Endothelial cell of umbilical vein (primary cell): ENCODE measurements at regions not wholly inside any gene's neighbourhood (a gene's known extent, or its start where the extent isn't known, plus 50 kb on each side); places are given as distances from the start of the nearest gene placed in this dataset.

Source experiments
- BruUV-seq: library from RNA; stranded (reverse); fragments of 400-500 nt; replicated peaks from 2 replicates; lab custom pipeline; 2021; lab: Mats Ljungman, UMichigan
- CTCF ChIA-PET: fragments of 300-600, 350-600 bp; sonication (Branson Sonifier 250); formaldehyde crosslinking; loops from one replicate; lab custom pipeline; 2021; ENCODE audit warnings: antibody characterized with exemption, inconsistent platforms; lab: Charles Lee
- POLR2A ChIA-PET: fragments of 300-600, 350-600 bp; sonication (Branson Sonifier 250); formaldehyde crosslinking; loops from one replicate; lab custom pipeline; 2021; ENCODE audit warnings: antibody characterized with exemption, inconsistent platforms; lab: Charles Lee
- DNase-seq: peaks from one replicate; pipeline ENCODE4 v3.0.0-alpha.2; 2011; ENCODE audit warnings: low read depth, low spot score
- FAIRE-seq: peaks from 2 replicates; lab custom pipeline; 2011; peaks lifted over from hg19 to GRCh38; lab: Jason Lieb, UNC
- H2AFZ ChIP-seq: 2 replicates; pipeline ENCODE4 v1.6.0; 2012; ENCODE audit warnings: low read depth, low read length, control low read depth, inconsistent platforms
- H3K27ac ChIP-seq: 2 replicates; pipeline ENCODE4 v1.5.1; 2011; ENCODE audit warnings: low read depth, mild to moderate bottlenecking, control low read depth, low read length, moderate library complexity; ENCODE audit not compliant: insufficient read depth
- H3K27me3 ChIP-seq, 2 experiments: 2 replicates each; pipeline versions ENCODE4 v1.6.0 to v1.6.1; 2011; ENCODE audit warnings: low read length in 2 of 2, mixed read lengths in 1 of 2; ENCODE audit not compliant: control insufficient read depth in 2 of 2, insufficient read depth in 2 of 2
- H3K36me3 ChIP-seq, 2 experiments: 2 replicates in 1 of 2; 3 replicates in 1 of 2; pipeline ENCODE4 v1.5.1; 2011; ENCODE audit warnings: low read length in 2 of 2, mild to moderate bottlenecking in 1 of 2, moderate library complexity in 1 of 2; ENCODE audit not compliant: control insufficient read depth in 2 of 2, insufficient read depth in 2 of 2; ENCODE audit errors: extremely low read depth in 1 of 2
- H3K4me1 ChIP-seq: 3 replicates; pipeline ENCODE4 v1.5.1; 2011; ENCODE audit warnings: mild to moderate bottlenecking, low read length; ENCODE audit not compliant: control insufficient read depth, insufficient read depth; ENCODE audit errors: extremely low read depth
- H3K4me2 ChIP-seq: 2 replicates; pipeline ENCODE4 v1.6.1; 2011; ENCODE audit warnings: low read length, control low read depth, mixed read lengths; ENCODE audit not compliant: insufficient read depth
- H3K4me3 ChIP-seq, 3 experiments: fragments of 200-600 bp in 1 of 3; sonication (generic), shearing (Covaris generic) in 1 of 3; replicated peaks in 1 of 3; 2 replicates each; pipeline ENCODE4 v1.5.1; 2011 to 2016; ENCODE audit warnings: control low read depth in 3 of 3, low read length in 3 of 3, mild to moderate bottlenecking in 2 of 3, inconsistent platforms in 1 of 3, low read depth in 1 of 3, moderate library complexity in 1 of 3; ENCODE audit not compliant: insufficient read depth in 1 of 3
- H3K79me2 ChIP-seq: 2 replicates; pipeline ENCODE4 v1.6.0; 2012; ENCODE audit warnings: low read length, inconsistent platforms; ENCODE audit not compliant: control insufficient read depth, insufficient read depth
- H3K9ac ChIP-seq: replicated peaks from 2 replicates; pipeline ENCODE3; 2011; ENCODE audit warnings: low read length, control low read depth; ENCODE audit not compliant: insufficient read depth; ENCODE audit errors: extremely low read depth
- H3K9me1 ChIP-seq: replicated peaks from 3 replicates; pipeline ENCODE4 v1.6.0; 2011; ENCODE audit warnings: mild to moderate bottlenecking, low read length; ENCODE audit not compliant: control insufficient read depth, insufficient read depth; ENCODE audit errors: extremely low read depth
- H3K9me3 ChIP-seq: replicated peaks from 2 replicates; pipeline ENCODE4 v1.5.1; 2012; ENCODE audit warnings: low read length, inconsistent platforms; ENCODE audit not compliant: control insufficient read depth, insufficient read depth
- H4K20me1 ChIP-seq: replicated peaks from 2 replicates; pipeline ENCODE3; 2011; ENCODE audit warnings: mild to moderate bottlenecking, low read length; ENCODE audit not compliant: control insufficient read depth, insufficient read depth; ENCODE audit errors: extremely low read depth
- EZH2 ChIP-seq: IDR thresholded peaks from 2 replicates; pipeline ENCODE4 v1.6.1; 2012; ENCODE audit warnings: borderline replicate concordance, low read depth, mild to moderate bottlenecking, moderate library complexity, low read length, inconsistent platforms; ENCODE audit not compliant: severe bottlenecking
- FOS ChIP-seq: IDR thresholded peaks from 2 replicates; pipeline ENCODE4 v1.6.1; 2011; ENCODE audit warnings: mild to moderate bottlenecking, low read length, moderate library complexity, borderline replicate concordance; ENCODE audit not compliant: insufficient read depth
- GATA2 ChIP-seq: IDR thresholded peaks from 2 replicates; pipeline ENCODE4 v1.7.0; 2011; ENCODE audit warnings: low read depth, mild to moderate bottlenecking, moderate library complexity, mixed read lengths, low read length; ENCODE audit not compliant: insufficient read length, insufficient read depth
- JUN ChIP-seq: IDR thresholded peaks from 2 replicates; pipeline ENCODE4 v1.6.1; 2011; ENCODE audit warnings: borderline replicate concordance, low read depth; ENCODE audit not compliant: insufficient read length, insufficient read depth
- MYC ChIP-seq: IDR thresholded peaks from one replicate; pipeline ENCODE4 v1.6.1; 2011; ENCODE audit warnings: mild to moderate bottlenecking, low read depth, low read length
- POLR2AphosphoS5 ChIP-seq: IDR thresholded peaks from 2 replicates; pipeline ENCODE4 v1.6.1; 2012; ENCODE audit warnings: low read depth, mild to moderate bottlenecking, control low read depth, low read length, moderate library complexity; ENCODE audit not compliant: insufficient read depth
- dilution Hi-C: fragments of 300-500 bp; cut with MboI; formaldehyde crosslinking; loops from one replicate; pipeline ENCODE4 v1.15.0; 2019; ENCODE audit warnings: low sequenced_read_pairs; ENCODE audit not compliant: extremely low pct_ligation_motif_present
- intact Hi-C: fragments of 100-400 bp; cut with micrococcal nuclease; formaldehyde crosslinking; loops from one replicate; pipeline ENCODE4 v1.10.0; 2022
- TF ChIP-seq, protein P1 (sequence below): IDR thresholded peaks from 2 replicates; pipeline ENCODE4 v1.6.1; 2011; ENCODE audit not compliant: insufficient read depth, insufficient read length
- TF ChIP-seq, protein P2 (sequence below), 2 donors: IDR thresholded peaks; 1 replicate in 1 of 2; 2 replicates in 1 of 2; pipeline ENCODE4 v1.5.1; 2011; ENCODE audit warnings: low read length in 2 of 2, mild to moderate bottlenecking in 2 of 2, moderate library complexity in 2 of 2, control low read depth in 1 of 2, inconsistent platforms in 1 of 2, low read depth in 1 of 2; ENCODE audit not compliant: insufficient read depth in 1 of 2; ENCODE audit errors: extremely low read depth in 1 of 2

DNA sequence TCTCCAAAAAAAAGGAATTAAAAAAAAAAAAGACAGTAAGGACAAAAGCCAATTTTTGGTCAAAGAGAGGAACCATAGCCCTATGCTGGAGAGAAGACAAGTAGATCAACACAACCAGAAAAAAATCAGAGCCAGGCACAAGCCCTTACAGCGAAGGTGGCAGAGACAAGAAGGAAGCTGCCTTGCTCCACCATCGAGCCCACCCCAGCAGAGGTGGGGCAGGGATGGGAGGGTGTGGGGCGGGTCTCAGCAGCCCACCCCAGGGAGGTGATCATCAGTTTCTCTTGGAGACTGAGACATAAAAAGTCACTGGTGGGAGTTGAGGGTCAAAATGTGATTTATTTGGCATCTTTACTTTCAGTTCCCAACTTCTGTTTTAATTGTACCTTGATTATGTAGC is 332.4 kb downstream of the FOXO1 start:
- dilution Hi-C loops (no loop called here), intact Hi-C loops (no loop called here)
- CTCF ChIA-PET = no interaction called here
- H3K36me3 ChIP-seq = no peaks in the 10 kb centered on the region
- H3K4me3 ChIP-seq = no peak overlapping the region
- H2AFZ ChIP-seq = no peak overlapping the region
- no peak for TF ChIP-seq POLR2AphosphoS5
- TF ChIP-seq EZH2 = no peak
- no peak for TF ChIP-seq FOS
- TF ChIP-seq JUN = no peak
- TF ChIP-seq, protein P1, sequence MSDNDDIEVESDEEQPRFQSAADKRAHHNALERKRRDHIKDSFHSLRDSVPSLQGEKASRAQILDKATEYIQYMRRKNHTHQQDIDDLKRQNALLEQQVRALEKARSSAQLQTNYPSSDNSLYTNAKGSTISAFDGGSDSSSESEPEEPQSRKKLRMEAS = no peak
- no peak for TF ChIP-seq MYC
- TF ChIP-seq, protein P2, sequence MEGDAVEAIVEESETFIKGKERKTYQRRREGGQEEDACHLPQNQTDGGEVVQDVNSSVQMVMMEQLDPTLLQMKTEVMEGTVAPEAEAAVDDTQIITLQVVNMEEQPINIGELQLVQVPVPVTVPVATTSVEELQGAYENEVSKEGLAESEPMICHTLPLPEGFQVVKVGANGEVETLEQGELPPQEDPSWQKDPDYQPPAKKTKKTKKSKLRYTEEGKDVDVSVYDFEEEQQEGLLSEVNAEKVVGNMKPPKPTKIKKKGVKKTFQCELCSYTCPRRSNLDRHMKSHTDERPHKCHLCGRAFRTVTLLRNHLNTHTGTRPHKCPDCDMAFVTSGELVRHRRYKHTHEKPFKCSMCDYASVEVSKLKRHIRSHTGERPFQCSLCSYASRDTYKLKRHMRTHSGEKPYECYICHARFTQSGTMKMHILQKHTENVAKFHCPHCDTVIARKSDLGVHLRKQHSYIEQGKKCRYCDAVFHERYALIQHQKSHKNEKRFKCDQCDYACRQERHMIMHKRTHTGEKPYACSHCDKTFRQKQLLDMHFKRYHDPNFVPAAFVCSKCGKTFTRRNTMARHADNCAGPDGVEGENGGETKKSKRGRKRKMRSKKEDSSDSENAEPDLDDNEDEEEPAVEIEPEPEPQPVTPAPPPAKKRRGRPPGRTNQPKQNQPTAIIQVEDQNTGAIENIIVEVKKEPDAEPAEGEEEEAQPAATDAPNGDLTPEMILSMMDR (IDR thresholded peaks at IDR 0.05; ENCODE audit: extremely low read depth in 1 of 2, insufficient read depth in 1 of 2, low read depth in 1 of 2, low read length in 2 of 2) = no peak
- TF ChIP-seq GATA2 = no peak
- FAIRE-seq = no peak
- no peak overlapping the region for H3K9ac ChIP-seq
- POLR2A ChIA-PET = no interaction called here
- no peaks in the 10 kb centered on the region for H3K27me3 ChIP-seq
- H3K79me2 ChIP-seq = no peaks in the 10 kb centered on the region
- no peaks in the 10 kb centered on the region for H4K20me1 ChIP-seq
- BruUV-seq = no TSS peak
- H3K27ac ChIP-seq = no peak overlapping the region
- DNase-seq = no peak
- H3K4me1 ChIP-seq = no peaks in the 10 kb centered on the region
- no peaks in the 10 kb centered on the region for H3K9me1 ChIP-seq
- H3K4me2 ChIP-seq = no peak overlapping the region
- no peaks in the 10 kb centered on the region for H3K9me3 ChIP-seq
